ENCODE measurements at regions not wholly inside any gene's neighbourhood (a gene's known extent, or its start where the extent isn't known, plus 50 kb on each side); places are given as distances from the start of the nearest gene placed in this dataset.

DNA sequence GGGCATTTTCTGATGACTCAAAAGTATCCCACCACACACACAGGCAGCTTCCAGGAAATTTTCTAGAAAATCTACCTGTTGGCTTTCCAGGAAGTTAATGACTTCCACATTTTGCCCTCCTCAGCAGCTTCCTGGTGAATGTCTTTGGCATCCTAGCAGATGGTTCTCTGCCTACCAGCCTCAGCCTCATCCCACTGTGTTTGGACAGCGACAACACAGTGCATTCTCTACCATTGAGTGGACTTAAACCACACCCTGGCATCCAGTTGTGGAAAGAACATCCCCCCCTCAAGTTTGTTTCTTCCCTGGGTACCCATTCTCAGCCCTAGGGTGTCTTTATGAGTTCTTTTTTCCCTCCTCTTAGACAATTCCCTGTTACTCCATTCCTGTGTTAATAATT is 50.8 kb upstream of the GADL1 start:
- no peak for DNase-seq (ENCODE audit: low read depth in 4 of 4, low spot score in 3 of 4)

DNA sequence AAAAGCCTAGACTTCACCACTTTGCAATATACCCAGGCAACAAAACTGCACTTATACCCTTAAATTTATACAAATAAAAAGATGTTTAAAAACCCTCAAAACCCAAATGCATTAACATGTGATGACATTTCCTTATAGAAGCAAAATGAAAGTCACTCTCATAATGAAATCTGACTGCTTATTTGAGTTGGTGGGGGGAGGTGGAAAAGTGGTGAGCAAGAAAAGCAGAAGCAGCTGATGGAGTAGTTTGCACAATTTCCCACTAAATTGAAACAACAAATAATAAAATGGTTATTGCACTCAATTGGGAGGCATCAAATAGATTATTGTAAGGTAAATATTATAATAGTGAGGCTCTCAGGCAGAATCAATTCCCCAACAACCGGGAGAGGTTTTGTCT is 54.0 kb upstream of the GADL1 start:
- DNase-seq (ENCODE audit: low read depth in 4 of 4, low spot score in 3 of 4): no peak

DNA sequence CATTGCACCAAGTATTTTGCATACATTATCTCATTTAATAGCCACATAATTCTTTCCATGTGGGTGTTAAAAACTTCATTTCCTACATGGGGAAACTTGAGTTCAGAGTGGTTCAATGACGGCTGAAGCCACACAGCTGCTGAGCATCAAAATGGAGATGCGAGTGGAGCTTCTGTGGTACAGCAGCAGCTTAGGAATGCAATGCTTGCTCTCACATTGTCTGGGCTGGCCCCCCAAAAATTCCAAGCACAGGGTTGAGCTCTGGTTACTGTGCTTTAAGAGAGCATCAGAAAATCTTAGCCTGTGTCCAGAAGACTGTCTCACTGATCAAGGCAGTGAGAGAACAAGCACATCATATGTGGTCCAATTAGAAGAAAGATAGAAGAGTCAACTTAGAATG is 57.4 kb upstream of the GADL1 start:
- DNase-seq (ENCODE audit: low read depth in 4 of 4, low spot score in 3 of 4): no peak

DNA sequence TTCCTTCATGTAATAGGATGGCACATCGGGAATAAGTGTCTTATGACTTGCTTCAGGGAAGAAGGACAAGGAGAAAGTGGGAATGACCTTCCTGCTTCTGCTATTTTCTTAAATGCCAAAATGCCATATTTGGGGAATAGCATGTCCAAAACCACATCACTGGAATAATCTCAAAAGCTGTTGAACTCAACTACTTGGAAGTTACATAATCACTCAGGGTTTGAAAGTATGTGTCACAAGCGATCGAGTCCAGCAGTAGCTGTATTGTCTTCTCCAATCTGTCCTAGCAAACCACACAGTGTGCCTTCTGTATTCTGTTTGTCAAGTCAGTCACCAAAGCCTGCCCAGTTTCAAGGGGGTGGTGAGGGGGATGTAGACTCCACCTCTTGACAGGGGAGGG is 58.3 kb upstream of the GADL1 start:
- DNase-seq (ENCODE audit: low read depth in 4 of 4, low spot score in 3 of 4): no peak

DNA sequence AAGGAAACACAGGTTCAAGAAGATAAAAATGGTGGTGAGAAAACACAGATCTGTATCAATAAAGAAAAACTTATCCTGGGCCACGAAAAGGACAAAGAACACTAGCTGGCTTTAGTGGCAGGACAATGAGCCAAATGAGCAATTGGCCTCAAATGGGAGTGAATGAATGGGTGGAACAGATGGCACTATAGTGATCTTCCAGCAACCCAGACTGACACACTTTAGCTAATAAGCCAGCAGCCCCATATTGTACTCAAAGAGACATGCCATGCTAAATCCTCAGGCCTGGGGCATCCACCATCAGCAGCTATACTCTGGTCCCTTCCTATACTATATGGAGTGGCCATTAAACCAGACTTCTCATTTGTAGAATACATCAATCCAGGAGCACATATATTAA is 60.0 kb upstream of the GADL1 start:
- DNase-seq (ENCODE audit: low read depth in 4 of 4, low spot score in 3 of 4): no peak

DNA sequence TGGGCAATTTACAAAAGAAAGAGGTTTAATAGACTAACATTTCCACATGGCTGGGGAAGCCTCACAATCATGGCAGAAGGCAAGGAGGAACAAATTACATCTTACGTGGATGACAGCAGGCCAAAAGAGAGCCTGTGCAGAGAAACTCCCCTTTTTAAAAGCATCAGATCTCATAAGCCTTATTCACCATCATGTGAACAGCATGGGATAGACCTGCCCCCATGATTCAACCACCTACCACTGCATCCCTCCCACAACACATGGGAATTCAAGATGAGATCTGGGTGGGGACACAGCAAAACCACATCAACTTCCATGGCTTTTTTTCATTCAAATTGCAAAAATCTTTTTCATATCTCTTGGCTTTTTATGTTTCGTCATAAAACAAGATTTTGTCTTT is 67.6 kb upstream of the GADL1 start:
- no peak for DNase-seq (ENCODE audit: low read depth in 4 of 4, low spot score in 3 of 4)

DNA sequence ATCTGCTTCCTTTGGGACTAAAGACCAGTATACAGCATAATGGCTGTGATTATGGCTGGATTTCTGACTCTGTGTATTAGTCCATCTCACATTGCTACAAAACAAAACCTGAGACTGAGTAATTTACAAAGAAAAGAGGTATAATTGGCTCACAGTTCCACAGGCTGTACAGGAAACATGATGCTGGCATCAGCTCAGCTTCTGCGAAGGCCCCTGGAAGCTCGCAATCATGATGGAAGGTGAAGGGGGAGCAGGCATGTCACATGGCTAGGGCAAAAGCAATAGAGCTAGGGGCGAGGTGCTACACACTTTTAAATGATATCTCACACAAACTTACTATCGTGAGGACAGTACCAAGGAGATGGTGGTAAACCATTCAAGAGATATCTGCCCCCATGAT is 68.0 kb upstream of the GADL1 start:
- DNase-seq (ENCODE audit: low read depth in 4 of 4, low spot score in 3 of 4): no peak

DNA sequence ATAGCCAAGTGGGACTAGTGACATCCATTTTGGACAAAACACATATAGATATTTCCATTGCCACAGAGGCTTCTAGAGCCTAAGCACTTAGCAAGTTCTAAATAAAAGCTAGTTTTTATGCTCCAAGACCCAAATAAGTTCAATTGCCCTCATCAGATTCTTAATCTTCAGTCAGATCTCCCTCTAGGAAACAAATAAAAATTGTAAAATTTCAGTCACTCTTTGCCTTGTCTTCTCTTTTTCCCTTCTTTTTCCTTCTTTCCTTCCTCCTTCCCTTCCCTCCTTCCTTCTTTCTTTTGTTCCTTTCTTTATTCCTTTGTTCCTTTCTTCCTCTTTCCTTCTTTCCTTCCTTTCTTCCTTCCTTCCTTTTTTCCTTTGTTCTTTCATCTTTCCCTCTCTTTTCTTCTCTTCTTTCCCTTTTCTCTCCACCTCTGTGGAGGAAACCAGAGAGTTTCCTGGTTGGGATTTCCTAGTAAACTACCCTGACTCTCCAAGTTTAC is 68.8 kb upstream of the GADL1 start:
- no peak for DNase-seq (ENCODE audit: low read depth in 4 of 4, low spot score in 3 of 4)

DNA sequence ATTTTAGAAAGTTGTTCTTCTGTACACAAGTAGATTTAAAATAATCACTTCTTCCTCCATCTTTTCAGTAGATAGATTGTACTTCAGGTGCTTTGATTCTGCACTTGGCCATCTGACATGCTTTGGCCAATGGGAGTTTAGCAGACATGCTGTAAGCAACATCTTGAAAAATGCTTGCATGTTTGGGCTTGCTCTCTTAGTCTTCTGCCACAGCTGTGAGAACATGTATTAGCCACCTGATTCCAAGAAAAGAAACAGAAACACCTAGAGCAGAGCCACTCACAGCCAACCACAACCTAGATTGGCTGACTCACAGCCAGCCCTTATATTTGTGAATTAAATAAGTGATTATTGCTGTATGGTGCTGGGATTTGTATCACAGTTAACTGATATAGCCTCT is 70.2 kb upstream of the GADL1 start:
- no peak for DNase-seq (ENCODE audit: low read depth in 4 of 4, low spot score in 3 of 4)

DNA sequence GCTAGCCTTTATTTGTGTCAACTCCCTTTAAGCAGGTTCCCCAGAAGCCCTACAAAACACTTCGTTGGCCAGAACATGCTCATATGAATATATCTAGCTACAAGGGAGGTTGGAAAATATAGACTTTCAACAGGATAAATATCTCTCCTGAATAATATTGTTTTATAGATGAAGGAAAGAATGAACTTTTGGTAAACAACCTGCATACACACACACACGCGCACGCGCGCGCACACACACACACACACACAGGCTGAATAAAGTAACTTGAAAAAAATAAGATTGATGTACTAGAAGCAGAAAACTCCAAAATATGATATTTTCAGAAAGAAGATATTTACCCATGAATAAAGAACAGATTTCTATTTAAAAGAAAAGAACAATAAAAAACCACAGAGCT is 72.4 kb upstream of the GADL1 start:
- DNase-seq (ENCODE audit: low read depth in 4 of 4, low spot score in 3 of 4): no peak

DNA sequence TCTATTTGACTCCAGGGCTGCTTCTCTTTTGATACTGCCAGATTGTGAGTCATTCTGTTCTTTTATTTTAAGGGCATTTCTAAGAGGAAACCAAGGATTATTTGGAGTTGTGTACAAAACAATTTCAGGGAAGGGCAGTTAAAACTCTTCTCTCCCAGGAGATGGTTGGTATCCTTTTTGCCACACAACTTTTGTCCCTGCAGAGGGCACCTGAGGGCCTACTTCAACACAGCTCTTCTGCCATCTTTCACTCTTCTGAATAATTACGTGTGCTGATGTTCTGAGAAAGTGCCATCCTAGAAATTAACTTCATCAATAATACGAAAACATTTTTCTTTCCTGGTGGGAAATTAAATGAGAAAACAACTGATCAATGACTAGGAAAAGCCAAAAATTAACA is 75.7 kb upstream of the GADL1 start:
- no peak for DNase-seq (ENCODE audit: low read depth in 4 of 4, low spot score in 3 of 4)

DNA sequence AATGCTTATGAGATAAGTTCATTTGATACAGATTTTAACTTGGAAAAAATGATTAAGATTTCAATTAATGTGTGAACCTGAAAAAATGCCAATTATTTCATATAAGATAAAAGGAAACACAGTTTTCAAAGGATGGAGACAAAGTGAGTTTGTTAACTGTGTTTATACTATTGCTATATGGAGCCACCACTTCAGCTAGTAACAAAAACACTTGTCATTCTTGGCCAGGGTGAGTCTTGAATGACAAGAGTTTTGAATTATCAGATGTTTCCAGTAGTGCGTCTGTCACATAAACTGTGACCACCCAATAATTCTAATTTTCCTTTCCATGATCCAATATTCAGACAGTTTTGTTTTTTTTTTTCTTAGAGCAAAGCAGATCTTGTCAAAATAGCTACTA is 78.0 kb upstream of the GADL1 start:
- no peak for DNase-seq (ENCODE audit: low read depth in 4 of 4, low spot score in 3 of 4)

DNA sequence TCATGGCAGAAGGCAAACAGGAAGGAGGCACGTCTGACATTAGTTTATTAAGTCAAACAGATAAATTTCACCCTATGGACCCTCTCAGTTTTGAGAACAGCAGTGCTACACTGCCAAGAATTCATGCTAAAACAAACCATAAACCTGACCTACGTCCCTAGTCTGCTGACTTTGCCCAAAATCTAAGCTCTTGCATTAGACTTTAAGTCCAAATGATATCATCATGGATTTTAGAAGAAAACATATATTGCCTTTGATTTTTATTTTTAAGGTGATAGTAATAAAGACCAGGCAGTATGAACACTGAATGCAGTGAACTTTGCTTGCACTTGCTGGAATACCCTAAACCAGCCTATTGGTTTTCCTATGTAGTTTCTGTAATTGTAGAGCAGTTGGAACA is 79.6 kb upstream of the GADL1 start:
- no peak for DNase-seq (ENCODE audit: low read depth in 4 of 4, low spot score in 3 of 4)

DNA sequence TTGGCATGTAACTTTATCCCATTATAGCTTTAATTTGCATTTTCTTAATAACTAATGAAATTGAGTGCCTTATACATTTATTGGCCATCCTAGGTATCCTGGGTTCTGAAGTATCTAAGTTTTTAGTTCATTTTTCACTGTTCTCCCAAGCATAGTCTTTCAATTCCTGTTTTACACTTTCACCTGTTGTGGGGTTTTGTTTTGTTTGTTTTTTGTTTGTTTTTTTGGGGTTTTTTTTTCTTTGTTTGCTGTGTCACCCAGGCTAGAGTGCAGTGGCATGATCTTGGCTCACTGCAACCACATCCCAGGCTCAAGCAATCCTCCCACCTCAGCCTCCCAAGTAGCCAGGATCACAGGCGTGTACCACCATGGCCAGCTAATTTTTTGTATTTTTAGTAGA is 83.1 kb upstream of the GADL1 start:
- no peak for DNase-seq (ENCODE audit: low read depth in 4 of 4, low spot score in 3 of 4)

DNA sequence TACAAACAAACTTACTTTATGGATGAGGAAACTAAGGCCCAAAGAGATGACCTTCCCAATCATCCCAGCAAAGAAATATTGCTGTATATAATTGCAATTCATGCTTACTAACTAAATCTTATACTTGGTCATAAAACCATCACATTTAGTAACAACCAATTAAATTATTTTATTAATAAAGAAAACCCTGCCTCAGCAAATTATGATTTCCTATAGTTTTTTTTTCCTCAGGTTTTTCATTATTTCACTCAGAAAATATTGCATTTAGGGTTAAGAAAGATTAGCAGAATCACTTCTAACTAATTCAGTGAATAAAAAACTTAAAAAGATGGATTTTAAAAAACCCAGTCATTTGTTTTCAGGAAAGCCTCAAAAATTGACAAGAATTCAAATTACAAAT is 86.5 kb upstream of the GADL1 start:
- no peak for DNase-seq (ENCODE audit: low read depth in 4 of 4, low spot score in 3 of 4)

DNA sequence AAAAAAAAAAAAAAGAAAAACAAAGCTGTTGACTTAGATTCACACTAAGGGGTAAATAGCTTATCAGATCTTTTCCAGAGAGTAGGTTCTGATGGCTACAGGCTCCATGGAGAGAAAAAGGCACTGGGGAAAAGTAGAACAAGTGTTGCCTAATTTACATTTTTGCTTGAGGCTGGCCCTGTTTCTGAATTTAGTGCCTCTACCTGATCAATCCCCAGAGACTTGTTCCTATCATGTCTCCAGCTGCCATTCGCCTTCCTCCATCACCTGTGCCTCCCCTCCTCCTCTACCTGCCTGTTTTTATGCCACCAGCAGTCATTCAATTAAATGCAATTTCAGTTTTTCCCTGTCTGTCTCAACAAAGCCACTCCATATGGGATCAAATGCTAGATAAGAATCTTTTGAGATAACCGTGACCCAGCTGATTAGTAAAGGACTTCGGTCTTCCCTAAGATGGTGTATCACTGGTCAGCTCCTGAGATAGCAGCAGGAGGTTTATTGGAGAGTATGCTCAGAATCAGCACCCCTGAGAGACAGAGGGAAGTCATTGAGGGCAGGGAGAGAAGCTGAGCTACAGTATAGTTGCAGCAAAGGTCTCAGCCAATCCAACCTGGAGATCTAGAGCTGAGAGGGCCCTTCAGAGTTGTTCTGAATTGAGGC is 88.1 kb upstream of the GADL1 start:
- DNase-seq (ENCODE audit: low read depth in 4 of 4, low spot score in 3 of 4): no peak

DNA sequence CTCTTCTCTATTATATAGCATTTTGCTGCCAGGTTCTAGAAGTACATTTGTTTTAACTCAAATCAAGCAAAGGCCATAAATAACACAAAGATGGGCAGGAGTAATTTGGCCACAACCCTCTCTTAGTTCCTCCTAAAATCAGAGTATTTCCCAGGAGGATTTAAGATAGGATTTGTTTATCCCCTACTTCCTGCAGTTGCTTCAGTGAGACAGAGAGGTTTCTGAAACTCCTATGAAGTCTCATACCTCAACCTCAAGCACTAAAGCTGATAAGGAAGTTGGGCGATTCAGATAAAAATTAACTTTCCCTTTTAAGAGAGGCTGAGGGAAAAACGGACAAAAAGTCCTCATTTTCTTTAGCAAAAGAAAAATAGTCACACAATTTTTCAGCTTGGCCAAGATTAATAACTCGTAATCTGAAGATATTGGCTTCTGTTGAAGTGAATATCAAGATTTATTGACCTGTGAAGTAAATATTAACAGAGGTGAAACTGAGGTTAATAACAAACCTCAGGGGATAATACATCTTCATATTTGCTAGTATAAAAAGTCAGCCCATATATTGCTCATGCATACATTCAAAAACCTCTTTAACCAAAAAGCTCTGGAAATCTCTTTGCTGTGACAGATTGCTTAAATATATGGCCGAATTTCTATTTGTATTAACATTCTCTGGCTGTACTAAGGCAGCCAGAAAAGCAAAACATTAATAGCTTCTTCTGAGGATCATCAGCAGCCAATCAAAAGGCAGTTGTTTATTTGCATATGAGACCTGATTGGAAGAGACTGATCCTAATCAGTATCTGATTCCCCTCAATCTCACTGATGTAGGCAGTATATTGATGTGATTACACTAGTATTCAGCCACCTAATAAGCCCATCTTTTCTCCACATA is 90.6 kb upstream of the GADL1 start:
- no peak for DNase-seq (ENCODE audit: low read depth in 4 of 4, low spot score in 3 of 4)

DNA sequence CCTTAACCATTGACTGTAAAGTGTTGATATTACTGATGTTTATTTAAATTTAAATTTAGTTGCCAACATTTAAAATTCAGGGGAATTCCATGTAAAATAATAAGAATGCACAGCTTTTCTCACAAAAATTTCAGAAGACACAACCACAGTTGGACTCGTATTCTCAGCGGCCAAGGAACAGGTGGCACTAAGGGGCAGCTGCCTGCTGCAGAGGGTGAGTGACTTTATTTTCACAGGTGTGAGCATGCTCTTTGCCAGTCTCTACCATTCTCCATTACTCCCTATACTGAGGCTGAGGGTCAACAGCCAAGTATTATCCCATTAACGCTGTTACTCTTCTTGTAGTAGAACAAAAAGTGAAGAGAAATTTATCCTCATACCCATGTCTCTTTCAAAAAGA is 92.1 kb upstream of the GADL1 start:
- DNase-seq (ENCODE audit: low read depth in 4 of 4, low spot score in 3 of 4): no peak

DNA sequence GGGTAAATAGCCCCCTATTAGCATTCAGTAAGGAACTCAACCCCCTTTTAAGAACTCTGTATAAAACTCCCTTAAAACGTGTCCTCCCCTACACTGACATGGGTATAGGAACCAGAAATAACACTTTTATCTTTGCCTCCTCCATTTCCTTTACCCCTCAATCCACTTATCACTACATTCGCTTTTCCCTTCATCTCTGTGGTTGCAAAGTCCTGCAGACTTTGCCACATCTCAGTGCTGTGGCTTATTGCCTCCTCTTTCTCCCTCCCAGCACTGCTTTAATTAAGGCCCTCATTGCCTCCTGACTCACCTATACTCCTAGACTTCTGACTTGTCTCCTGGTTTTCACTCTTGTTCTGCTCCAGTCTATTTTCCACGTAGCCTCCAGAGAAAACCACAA is 94.3 kb upstream of the GADL1 start:
- DNase-seq (ENCODE audit: low read depth in 4 of 4, low spot score in 3 of 4): no peak

DNA sequence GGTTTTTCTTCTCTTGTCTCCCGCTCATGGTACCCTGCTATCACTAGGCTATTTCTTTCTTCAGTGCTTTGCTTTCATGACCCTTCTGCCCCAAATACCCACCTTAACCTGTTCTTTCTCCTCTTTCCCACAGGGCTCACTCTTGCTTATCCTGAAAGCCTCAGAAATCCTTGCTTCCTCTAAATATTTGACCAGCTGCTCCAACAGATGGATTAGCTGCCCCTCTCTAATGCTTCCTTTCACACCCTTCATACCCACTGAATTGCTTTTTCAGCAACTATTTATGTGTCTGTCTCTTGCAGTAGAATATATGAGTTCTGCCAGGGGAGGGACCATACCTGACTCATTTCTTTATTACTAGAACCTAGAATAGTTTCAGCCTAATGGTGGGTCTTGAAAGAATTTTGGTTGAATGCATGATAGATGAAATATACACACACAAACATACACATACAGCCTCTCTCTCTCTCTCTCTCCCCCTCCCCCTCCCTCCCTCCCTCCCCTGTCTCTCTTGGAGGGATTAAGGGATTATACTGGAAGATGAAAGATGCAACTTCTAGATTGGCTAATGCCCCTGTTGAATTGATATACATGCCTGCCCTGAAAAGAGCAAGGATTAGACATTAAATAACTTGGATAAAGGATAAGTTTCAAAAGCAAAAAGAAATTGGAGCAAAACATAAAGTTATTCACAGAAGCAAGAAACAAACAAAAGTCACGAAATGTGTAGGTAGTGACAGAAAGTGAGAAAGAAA is 95.0 kb upstream of the GADL1 start:
- no peak for DNase-seq (ENCODE audit: low read depth in 4 of 4, low spot score in 3 of 4)

DNA sequence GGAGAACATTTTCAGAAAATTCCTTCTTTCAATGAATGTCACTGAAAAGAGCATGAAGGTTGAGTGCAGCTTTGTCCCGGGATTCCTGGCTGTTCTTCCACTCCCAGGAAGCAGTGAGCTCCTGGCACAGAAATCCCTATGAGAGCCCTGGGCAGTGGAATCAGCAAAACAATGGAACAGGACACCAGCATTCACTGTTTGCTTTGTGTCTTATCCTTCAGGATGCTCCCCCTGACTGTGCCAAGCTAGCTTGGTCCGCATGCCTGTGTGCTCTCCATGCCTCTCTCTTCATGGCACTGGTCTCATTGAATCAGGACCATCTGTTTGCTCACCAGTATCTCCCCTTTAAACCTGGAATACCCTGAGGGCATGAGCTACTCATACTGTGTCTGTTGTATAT is 102.0 kb upstream of the GADL1 start:
- no peak for DNase-seq (ENCODE audit: low read depth in 4 of 4, low spot score in 3 of 4)

DNA sequence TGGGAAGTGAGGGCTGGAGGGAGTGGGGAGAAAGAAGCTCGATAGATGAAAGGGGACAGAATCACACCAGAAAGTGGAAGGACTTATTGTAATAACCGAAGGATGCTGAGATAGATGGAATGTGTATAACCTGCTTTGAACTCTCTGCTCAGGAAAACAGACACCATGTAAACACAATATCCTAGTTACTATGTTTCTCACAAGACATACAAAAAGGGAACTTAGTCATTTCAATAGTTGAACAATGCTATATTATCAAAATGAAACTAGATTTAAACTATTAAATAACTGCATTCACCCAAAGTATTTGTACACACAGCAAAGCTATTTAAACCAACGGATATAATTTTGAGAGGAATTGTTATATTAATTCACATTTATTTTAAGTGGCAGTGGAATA is 108.3 kb upstream of the GADL1 start:
- no peak for DNase-seq (ENCODE audit: low read depth in 4 of 4, low spot score in 3 of 4)

Measured in left renal pelvis (tissue), 4 donors.